ENCODE measurements at regions not wholly inside any gene's neighbourhood (a gene's known extent, or its start where the extent isn't known, plus 50 kb on each side); places are given as distances from the start of the nearest gene placed in this dataset.

DNA sequence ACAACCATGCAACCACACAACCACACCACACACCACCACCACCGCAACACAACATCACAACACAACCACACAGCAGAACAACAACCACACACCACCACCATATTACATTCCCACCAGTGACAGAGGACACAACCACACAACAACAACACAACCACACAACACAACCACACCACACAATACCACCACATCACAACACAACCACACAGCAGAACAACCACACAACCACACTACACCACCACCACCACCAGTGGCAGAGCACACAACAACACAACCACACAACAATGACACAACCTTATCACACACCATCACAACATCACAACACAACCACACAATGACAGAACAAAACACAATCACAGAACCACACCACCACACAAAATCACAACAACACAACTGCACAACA lies 313.0 kb upstream of the MYT1L start:
- no peak overlapping the region for H3K27ac ChIP-seq (ENCODE audit: low read depth in 1 of 2, low read length in 2 of 2)
- H3K27me3 ChIP-seq (ENCODE audit: control insufficient read depth in 4 of 4, insufficient read depth in 4 of 4, low read length in 3 of 4) = peaks cover 0 to 2% (median 1%) of the 10 kb centered on the region in 4 donors
- peaks cover 0 to 2% (median under 1%) of the 10 kb centered on the region in 4 donors for H3K9me3 ChIP-seq (ENCODE audit: control insufficient read depth in 4 of 4, low read length in 3 of 4)
- no peak overlapping the region for H3K4me3 ChIP-seq (ENCODE audit: low read depth in 1 of 3, low read length in 3 of 3)
- no peaks in the 10 kb centered on the region for H3K36me3 ChIP-seq (ENCODE audit: control insufficient read depth in 4 of 4, insufficient read depth in 3 of 4, low read depth in 1 of 4, low read length in 3 of 4)
- DNase-seq (ENCODE audit: low spot score) = no peak
- TF ChIP-seq NR2F2 (IDR thresholded peaks at IDR 0.05) (no peak), GABPA (IDR thresholded peaks at IDR 0.05 in 1 of 2, conservative IDR thresholded peaks at IDR 0.05 in 1 of 2) (no peak), HNF4A (conservative IDR thresholded peaks at IDR 0.05) (no peak), JUND (IDR thresholded peaks at IDR 0.05) (no peak), RAD21 (IDR thresholded peaks at IDR 0.05) (no peak)
- TF ChIP-seq, protein P1, sequence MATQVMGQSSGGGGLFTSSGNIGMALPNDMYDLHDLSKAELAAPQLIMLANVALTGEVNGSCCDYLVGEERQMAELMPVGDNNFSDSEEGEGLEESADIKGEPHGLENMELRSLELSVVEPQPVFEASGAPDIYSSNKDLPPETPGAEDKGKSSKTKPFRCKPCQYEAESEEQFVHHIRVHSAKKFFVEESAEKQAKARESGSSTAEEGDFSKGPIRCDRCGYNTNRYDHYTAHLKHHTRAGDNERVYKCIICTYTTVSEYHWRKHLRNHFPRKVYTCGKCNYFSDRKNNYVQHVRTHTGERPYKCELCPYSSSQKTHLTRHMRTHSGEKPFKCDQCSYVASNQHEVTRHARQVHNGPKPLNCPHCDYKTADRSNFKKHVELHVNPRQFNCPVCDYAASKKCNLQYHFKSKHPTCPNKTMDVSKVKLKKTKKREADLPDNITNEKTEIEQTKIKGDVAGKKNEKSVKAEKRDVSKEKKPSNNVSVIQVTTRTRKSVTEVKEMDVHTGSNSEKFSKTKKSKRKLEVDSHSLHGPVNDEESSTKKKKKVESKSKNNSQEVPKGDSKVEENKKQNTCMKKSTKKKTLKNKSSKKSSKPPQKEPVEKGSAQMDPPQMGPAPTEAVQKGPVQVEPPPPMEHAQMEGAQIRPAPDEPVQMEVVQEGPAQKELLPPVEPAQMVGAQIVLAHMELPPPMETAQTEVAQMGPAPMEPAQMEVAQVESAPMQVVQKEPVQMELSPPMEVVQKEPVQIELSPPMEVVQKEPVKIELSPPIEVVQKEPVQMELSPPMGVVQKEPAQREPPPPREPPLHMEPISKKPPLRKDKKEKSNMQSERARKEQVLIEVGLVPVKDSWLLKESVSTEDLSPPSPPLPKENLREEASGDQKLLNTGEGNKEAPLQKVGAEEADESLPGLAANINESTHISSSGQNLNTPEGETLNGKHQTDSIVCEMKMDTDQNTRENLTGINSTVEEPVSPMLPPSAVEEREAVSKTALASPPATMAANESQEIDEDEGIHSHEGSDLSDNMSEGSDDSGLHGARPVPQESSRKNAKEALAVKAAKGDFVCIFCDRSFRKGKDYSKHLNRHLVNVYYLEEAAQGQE (IDR thresholded peaks at IDR 0.05) = no peak
- TF ChIP-seq, protein P2, sequence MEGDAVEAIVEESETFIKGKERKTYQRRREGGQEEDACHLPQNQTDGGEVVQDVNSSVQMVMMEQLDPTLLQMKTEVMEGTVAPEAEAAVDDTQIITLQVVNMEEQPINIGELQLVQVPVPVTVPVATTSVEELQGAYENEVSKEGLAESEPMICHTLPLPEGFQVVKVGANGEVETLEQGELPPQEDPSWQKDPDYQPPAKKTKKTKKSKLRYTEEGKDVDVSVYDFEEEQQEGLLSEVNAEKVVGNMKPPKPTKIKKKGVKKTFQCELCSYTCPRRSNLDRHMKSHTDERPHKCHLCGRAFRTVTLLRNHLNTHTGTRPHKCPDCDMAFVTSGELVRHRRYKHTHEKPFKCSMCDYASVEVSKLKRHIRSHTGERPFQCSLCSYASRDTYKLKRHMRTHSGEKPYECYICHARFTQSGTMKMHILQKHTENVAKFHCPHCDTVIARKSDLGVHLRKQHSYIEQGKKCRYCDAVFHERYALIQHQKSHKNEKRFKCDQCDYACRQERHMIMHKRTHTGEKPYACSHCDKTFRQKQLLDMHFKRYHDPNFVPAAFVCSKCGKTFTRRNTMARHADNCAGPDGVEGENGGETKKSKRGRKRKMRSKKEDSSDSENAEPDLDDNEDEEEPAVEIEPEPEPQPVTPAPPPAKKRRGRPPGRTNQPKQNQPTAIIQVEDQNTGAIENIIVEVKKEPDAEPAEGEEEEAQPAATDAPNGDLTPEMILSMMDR (IDR thresholded peaks at IDR 0.05; ENCODE audit: low read depth, low read length, missing input control) = no peak
- H3K9ac ChIP-seq (ENCODE audit: low read depth in 1 of 2, low read length in 2 of 2) = no peak overlapping the region
- 93% methylated on average over 1 of the region's 1 CpG for WGBS
- H3K4me1 ChIP-seq (ENCODE audit: control insufficient read depth in 4 of 4, insufficient read depth in 4 of 4, low read length in 3 of 4) = no peaks in the 10 kb centered on the region

DNA sequence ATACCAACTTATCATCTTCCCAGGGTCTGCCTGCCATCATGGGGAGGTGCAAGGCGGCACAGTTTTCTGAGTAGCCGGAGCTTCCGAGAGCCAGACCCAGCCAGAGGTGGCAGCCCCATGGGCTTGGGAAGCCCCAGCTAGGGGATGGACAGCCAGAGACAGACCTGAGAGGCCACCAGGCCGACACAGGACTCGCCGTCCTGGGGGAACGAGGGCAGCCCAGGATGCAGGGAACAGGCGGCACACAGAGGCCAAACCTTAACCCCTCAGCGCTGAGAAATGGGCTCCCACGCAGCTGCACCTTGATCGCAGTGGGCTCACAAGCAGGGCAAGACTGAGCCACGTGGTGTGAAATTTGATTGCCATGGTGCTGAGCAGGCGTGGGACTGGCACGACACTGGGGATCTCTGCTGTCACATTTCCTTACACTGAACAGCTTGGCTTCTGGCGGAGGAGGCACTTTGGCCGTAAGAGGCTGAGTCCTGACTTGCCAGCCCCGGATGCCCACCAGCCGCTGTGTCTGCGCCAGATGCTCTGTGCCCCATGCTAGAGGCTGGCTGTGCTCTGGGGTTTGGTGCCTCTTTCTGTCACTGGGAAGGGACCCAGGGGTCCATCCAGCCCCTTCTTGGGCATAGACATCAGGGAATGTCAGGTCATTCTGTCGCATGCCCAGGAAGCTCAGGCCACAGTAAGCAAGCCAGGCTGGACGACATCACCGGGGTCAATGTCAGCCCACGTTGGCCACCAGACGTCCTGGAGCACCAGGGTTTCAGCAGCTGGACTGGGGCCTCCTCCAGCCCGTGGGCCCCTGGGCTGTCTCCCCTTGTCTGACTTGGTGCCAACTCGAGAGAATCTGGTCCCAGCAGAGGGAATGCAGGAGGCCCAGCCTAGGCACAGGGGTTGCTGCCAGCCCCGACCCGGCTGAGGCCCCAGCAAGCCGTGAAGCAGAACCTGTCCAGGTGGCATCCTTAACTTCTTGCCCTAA lies 312.1 kb upstream of the MYT1L start:
- peaks cover 0 to 2% (median 0%) of the 10 kb centered on the region in 4 donors for H3K27me3 ChIP-seq (ENCODE audit: control insufficient read depth in 4 of 4, insufficient read depth in 4 of 4, low read length in 3 of 4)
- no peak for DNase-seq (ENCODE audit: low spot score)

More for the DNA sequence above, 312.1 kb upstream of the MYT1L start:
- H3K27ac ChIP-seq (ENCODE audit: low read depth in 1 of 2, low read length in 2 of 2) = no peak overlapping the region
- no peaks in the 10 kb centered on the region for H3K36me3 ChIP-seq (ENCODE audit: control insufficient read depth in 4 of 4, insufficient read depth in 3 of 4, low read depth in 1 of 4, low read length in 3 of 4)
- no peaks in the 10 kb centered on the region for H3K4me1 ChIP-seq (ENCODE audit: control insufficient read depth in 4 of 4, insufficient read depth in 4 of 4, low read length in 3 of 4)
- peaks cover 0 to 2% (median under 1%) of the 10 kb centered on the region in 4 donors for H3K9me3 ChIP-seq (ENCODE audit: control insufficient read depth in 4 of 4, low read length in 3 of 4)
- H3K9ac ChIP-seq (ENCODE audit: low read depth in 1 of 2, low read length in 2 of 2) = no peak overlapping the region
- WGBS = 87% methylated on average over 29 of the region's 29 CpGs
- TF ChIP-seq YY1 (IDR thresholded peaks at IDR 0.05) (no peak), EGR1 (IDR thresholded peaks at IDR 0.05; ENCODE audit: low read depth in 2 of 2) (no peak), JUND (IDR thresholded peaks at IDR 0.05) (no peak), HNF4A (conservative IDR thresholded peaks at IDR 0.05) (no peak), RAD21 (IDR thresholded peaks at IDR 0.05) (no peak), FOXA2 (IDR thresholded peaks at IDR 0.05) (no peak), HNF4G (IDR thresholded peaks at IDR 0.05) (no peak), NR2F2 (IDR thresholded peaks at IDR 0.05) (no peak), TAF1 (conservative IDR thresholded peaks at IDR 0.05) (no peak), RXRA (IDR thresholded peaks at IDR 0.05) (no peak), GABPA (IDR thresholded peaks at IDR 0.05 in 1 of 2, conservative IDR thresholded peaks at IDR 0.05 in 1 of 2) (no peak)
- TF ChIP-seq, protein P3, sequence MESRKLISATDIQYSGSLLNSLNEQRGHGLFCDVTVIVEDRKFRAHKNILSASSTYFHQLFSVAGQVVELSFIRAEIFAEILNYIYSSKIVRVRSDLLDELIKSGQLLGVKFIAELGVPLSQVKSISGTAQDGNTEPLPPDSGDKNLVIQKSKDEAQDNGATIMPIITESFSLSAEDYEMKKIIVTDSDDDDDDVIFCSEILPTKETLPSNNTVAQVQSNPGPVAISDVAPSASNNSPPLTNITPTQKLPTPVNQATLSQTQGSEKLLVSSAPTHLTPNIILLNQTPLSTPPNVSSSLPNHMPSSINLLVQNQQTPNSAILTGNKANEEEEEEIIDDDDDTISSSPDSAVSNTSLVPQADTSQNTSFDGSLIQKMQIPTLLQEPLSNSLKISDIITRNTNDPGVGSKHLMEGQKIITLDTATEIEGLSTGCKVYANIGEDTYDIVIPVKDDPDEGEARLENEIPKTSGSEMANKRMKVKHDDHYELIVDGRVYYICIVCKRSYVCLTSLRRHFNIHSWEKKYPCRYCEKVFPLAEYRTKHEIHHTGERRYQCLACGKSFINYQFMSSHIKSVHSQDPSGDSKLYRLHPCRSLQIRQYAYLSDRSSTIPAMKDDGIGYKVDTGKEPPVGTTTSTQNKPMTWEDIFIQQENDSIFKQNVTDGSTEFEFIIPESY (IDR thresholded peaks at IDR 0.05) = no peak
- TF ChIP-seq, protein P2 (IDR thresholded peaks at IDR 0.05; ENCODE audit: low read depth, low read length, missing input control) = no peak
- TF ChIP-seq, protein P4, sequence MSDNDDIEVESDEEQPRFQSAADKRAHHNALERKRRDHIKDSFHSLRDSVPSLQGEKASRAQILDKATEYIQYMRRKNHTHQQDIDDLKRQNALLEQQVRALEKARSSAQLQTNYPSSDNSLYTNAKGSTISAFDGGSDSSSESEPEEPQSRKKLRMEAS (IDR thresholded peaks at IDR 0.05) = no peak
- no peak overlapping the region for H3K4me3 ChIP-seq (ENCODE audit: low read depth in 1 of 3, low read length in 3 of 3)

All from liver (tissue), 8 donors.